A549 (cell line): ENCODE measurements at regions not wholly inside any gene's neighbourhood (a gene's known extent, or its start where the extent isn't known, plus 50 kb on each side); places are given as distances from the start of the nearest gene placed in this dataset.

Experiments
- CEBPB ChIP-seq, 2 experiments: fragments of >200 bp in 1 of 2; sonication (Bioruptor Twin) in 1 of 2; formaldehyde crosslinking in 1 of 2; IDR thresholded peaks; 2 replicates each; pipeline ENCODE4 v1.6.1; 2012 to 2016
- CTCF ChIP-seq: fragments of >200 bp; sonication (Bioruptor Twin); formaldehyde crosslinking; IDR thresholded peaks from 3 replicates; pipeline ENCODE4 v1.5.1; 2016
- JUNB ChIP-seq: fragments of >200 bp; sonication (Bioruptor Twin); formaldehyde crosslinking; IDR thresholded peaks from 2 replicates; pipeline ENCODE4 v1.6.1; 2016
- NFE2L2 ChIP-seq: fragments of 150-350 bp; conservative IDR thresholded peaks from 2 replicates; pipeline ENCODE4 v1.6.1; 2014; ENCODE audit warnings: low read length
- POLR2A ChIP-seq: IDR thresholded peaks from 2 replicates; pipeline ENCODE4 v1.6.1; 2012; ENCODE audit warnings: mild to moderate bottlenecking, low read length
- RAD21 ChIP-seq, 2 experiments: fragments of >200 bp in 1 of 2; sonication (Bioruptor Twin) in 1 of 2; formaldehyde crosslinking in 1 of 2; IDR thresholded peaks in 1 of 2; conservative IDR thresholded peaks in 1 of 2; 2 replicates in 1 of 2; 3 replicates in 1 of 2; pipeline ENCODE4 v1.6.1; 2012 to 2018; ENCODE audit warnings: inconsistent platforms in 1 of 2
- RNF2 ChIP-seq: fragments of 200-600 bp; sonication (generic); IDR thresholded peaks from 2 replicates; pipeline ENCODE4 v1.6.1; 2016; ENCODE audit warnings: low read depth, mild to moderate bottlenecking, antibody characterized with exemption, moderate library complexity, borderline replicate concordance
- SMC3 ChIP-seq: fragments of >200 bp; sonication (Bioruptor Twin); formaldehyde crosslinking; IDR thresholded peaks from 3 replicates; pipeline ENCODE4 v1.6.1; 2018; ENCODE audit warnings: inconsistent platforms
- ZC3H11A ChIP-seq: fragments of 450-650 bp; IDR thresholded peaks from 2 replicates; pipeline ENCODE4 v1.6.1; 2014; ENCODE audit warnings: antibody characterized with exemption, mild to moderate bottlenecking
- TF ChIP-seq, protein P1 (sequence below): fragments of 450-650 bp; IDR thresholded peaks from 2 replicates; pipeline ENCODE4 v1.6.1; 2014; ENCODE audit warnings: antibody characterized with exemption

DNA sequence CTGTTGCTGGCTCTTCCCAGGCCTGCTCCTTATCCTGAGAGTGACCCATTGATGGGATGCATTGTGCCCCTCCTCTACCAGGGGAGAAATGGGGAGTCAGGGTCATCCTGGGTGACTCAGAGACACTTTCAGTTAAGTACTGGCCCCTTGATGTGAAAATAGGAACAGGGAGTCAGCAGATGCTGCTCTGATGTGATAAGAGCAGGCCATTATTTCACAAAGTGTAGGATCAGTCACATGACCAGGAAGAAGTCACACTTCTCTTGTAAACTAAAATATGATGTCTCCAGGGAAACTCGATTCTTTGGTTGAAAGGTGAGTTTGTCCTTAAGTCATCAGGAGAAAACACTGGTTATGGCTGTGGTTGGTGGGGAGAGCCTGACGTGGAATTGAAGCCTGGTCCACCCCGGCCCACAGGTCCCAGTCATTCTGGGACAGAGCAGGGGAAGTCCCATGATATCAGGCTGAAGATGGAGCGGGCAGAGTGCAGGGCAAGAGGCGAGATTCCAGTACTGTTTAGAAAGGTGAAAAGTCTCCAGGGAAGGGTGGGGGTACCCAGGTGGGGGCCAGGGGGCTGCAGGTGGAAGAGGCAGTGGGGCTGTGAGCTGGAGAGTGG is 88.6 kb upstream of the NLRP1 start:
- TF ChIP-seq ZC3H11A (no peak), CTCF (no peak), JUNB (no peak), RNF2 (no peak), RAD21 (conservative IDR thresholded peaks at IDR 0.05 in 1 of 2, IDR thresholded peaks at IDR 0.05 in 1 of 2) (no peak), POLR2A (no peak), NFE2L2 (no peak), SMC3 (no peak), CEBPB (IDR thresholded peaks at IDR 0.05) (no peak)
- TF ChIP-seq, protein P1, sequence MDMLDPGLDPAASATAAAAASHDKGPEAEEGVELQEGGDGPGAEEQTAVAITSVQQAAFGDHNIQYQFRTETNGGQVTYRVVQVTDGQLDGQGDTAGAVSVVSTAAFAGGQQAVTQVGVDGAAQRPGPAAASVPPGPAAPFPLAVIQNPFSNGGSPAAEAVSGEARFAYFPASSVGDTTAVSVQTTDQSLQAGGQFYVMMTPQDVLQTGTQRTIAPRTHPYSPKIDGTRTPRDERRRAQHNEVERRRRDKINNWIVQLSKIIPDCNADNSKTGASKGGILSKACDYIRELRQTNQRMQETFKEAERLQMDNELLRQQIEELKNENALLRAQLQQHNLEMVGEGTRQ: no peak
